ENCODE measurements at regions not wholly inside any gene's neighbourhood (a gene's known extent, or its start where the extent isn't known, plus 50 kb on each side); places are given as distances from the start of the nearest gene placed in this dataset.

GRCh38 chr10:10353326-10353868 is 664.3 kb upstream of the CELF2 start:
- in situ Hi-C loops (cut with MboI; ENCODE audit: low sequenced_read_pairs): no loop called here

DNA sequence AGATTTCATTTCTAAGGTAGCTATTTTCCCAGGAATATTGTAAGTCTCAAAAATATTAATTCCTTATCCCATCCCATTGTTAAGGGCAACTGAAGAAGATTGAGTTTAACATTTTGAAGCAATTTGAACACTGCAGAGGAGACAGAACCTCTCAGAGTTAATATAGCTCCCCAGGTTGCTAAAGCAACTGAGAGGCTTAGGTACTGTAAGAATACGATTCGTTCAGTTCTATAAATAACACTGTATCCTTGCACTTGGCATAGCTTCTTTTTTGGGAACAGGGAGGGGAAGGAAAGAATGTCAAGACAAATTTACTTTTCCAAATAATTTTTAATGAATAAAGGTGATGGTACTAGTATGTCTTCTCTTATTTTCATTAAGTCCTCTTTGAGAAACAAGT is 658.4 kb upstream of the CELF2 start:
- in situ Hi-C loops (cut with MboI; ENCODE audit: low sequenced_read_pairs): no loop called here

- in situ Hi-C loops (cut with MboI; ENCODE audit: low sequenced_read_pairs): no loop called here
These were observed 656.3 kb upstream of the CELF2 start for GRCh38 chr10:10361301-10361885.

DNA sequence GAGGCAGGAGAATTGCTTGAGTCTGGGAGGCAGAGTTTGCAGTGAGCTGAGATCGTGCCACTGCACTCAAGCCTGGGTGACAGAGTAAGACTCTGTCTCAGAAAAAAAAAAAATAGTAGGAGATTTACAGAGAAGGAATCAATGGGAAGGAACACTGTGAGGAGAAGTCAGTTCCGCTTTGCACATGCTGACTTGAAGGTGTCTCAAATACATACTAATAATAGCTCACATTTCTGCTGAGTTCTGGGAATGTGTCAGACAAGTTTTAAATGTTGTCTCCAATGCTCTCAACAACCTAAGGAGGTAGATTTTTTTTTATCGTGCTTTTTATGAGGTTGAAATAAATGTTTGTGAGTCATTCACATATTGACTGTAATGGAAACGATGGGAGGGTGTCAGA is 654.9 kb upstream of the CELF2 start:
- in situ Hi-C loops (cut with MboI; ENCODE audit: low sequenced_read_pairs): no loop called here

DNA sequence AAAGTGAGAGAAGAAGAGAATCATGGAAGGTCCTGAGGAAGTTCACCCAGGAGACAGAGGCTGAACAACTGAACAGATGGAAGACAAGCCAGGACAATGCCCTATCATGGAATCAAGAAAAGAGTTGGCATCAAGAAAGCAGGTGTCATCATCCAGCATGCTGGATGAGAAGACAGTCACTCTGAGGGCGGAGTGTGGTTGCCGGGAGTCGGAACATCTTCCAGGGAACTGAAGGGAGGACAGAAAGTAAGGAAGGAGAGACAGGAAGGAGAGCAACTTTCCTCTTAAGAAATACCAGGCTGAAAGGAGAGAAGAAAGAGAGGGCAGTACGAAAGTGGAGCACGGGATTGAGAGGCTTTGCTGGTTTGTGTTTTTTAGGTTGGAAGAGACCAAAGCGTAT is 654.5 kb upstream of the CELF2 start:
- in situ Hi-C loops (cut with MboI; ENCODE audit: low sequenced_read_pairs): no loop called here

DNA sequence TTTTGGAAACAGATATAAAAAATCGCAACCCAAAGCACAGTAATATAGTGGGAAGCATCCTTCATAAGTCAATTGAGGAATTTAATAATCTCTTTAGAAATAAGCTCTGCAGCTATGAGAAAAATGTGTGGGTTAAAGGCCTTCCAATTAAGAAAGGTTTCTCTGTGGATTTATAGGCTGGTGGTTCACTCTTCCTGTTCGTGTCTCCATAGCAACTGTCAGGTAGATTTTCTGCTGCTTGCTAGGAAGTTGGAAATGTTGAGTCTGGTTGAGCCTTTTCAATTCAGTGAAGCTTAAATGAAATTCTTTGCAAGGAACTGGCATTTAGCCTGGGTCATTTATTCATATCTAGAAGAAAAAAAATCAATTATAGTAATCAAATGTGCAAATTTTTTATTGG is 652.8 kb upstream of the CELF2 start:
- in situ Hi-C loops (cut with MboI; ENCODE audit: low sequenced_read_pairs): no loop called here

GRCh38 chr10:10365676-10366075 is 652.0 kb upstream of the CELF2 start:
- in situ Hi-C loops (cut with MboI; ENCODE audit: low sequenced_read_pairs): no loop called here

DNA sequence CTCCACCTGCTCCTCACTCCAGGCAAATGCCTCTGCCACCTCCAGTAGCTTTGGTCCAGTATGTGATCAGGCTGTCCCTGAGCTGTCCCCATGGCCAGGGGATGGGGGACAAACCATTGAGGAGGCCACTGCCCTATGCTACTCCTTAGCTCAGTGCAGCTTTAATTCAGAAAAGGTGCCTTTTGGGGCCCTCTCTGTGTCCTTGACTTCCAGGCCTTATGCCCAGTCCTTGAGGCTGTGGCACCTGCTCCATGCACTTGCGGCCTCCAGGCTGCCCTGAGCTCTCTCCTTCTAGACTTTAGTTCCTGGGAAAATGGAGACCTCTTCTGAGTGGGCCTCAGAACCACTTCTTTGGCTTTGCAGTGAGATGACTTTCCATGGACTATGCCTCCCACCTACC is 650.8 kb upstream of the CELF2 start:
- in situ Hi-C loops (cut with MboI; ENCODE audit: low sequenced_read_pairs): no loop called here

GRCh38 chr10:10367264-10367663 is 650.4 kb upstream of the CELF2 start:
- in situ Hi-C loops (cut with MboI; ENCODE audit: low sequenced_read_pairs): no loop called here

- in situ Hi-C loops (cut with MboI; ENCODE audit: low sequenced_read_pairs): no loop called here
These were observed 648.6 kb upstream of the CELF2 start for GRCh38 chr10:10368951-10369576.

- in situ Hi-C loops (cut with MboI; ENCODE audit: low sequenced_read_pairs): no loop called here
These were observed 631.8 kb upstream of the CELF2 start for GRCh38 chr10:10385831-10386230.

DNA sequence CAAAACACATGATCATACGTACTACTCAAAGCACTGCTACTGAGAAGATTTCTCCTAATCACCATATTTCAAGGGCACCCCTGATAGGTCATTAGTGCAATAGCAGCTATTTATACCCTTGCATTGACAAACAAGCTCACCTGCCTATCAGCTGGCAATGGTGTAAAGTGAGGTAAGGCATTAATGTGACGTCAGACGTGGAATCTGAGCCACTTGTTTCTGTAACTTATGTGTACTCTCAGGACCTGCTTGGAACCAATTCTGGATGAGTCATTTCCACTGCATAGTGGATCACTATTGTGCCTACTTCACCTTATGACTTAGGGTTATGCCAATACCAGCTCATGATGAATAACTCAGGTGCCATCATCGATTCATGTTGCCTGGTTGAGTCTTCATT is 628.5 kb upstream of the CELF2 start:
- in situ Hi-C loops (cut with MboI; ENCODE audit: low sequenced_read_pairs): no loop called here

DNA sequence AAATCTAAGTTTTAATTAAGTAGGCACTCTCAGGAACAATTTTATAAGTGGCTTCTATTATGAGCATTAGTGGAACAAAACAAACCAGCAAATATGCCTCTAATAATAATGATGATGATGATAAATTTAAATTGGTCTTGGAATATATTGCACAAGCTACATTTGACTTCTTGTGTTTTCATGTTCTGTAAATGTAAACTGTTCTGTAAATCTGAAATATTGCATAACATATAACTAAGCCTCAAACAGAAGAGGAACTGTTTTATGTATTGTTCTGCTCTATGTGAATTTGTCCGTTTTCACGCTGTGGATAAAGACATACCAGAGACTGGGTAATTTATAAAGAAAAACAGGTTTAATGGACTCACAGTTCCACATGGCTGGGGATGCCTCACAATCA is 625.2 kb upstream of the CELF2 start:
- in situ Hi-C loops (cut with MboI; ENCODE audit: low sequenced_read_pairs): no loop called here

DNA sequence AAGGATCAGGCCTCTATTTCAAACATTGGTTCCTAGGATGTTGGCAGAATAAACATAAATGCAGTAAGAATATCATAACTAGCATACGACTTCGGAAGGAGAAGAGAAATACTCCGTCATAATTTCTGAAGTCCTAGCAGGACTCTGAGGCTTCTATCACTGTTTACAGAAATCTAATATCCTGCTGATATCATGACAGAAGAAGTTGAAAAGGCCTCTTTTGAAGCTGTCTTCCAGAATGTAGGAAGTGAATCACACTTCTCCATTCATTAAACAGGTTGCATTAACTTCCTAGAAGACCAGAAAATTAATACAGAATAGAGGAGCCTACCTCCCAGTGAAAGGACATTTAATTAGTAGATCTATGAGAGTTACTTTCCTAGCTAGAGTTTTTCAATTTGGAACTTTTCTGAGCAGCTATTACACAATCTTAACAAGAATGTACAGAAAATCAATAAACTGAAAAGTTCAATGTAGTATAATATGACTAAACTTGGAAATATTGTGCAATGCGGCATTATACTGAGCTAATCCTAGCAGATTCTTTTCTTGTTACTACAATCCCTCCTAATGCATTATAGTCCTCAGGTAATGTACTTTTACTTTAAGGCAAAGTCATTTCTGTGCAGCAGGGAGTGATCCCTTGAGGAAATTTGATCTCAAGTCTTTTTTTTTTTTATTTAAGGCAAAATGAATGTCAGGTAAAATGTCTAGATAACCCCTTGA is 622.6 kb upstream of the CELF2 start:
- in situ Hi-C loops (cut with MboI; ENCODE audit: low sequenced_read_pairs): no loop called here

DNA sequence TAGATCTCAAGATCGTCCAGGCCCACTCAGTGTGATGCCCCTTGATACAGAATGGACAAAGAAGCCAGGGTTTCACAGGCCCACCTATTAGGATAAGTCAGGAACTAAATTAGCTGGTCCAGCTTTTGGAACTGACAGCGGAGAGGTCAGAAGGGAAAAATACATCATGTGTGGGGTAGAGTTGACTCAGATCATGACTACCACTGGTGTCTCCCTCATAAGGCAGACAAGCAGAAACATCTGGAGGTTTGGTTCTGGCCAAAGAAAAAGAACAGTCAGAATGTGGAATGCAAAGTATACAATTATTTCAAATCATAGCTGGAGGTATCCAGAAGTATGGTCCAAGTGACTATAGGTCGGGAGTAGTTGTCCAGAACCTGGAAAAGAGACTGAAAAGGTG is 621.1 kb upstream of the CELF2 start:
- in situ Hi-C loops (cut with MboI; ENCODE audit: low sequenced_read_pairs): no loop called here

DNA sequence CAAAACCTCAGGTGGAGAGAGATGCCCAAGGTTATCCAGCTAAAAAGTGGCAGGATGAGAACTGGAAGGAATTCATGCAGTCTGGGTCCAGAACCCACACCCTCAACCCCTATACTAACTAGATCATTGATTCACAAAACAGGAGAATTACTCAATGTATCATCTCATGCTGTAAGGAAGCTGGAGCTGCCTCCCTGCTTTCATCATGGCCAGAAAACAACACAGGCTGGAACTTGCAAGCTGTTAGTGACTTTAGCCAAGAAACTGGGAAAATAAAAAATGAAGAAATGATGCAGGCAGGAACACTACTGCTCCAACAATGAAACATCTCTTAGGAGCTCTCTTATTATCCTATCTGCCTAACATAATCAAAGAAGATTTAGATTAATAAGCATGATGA is 619.8 kb upstream of the CELF2 start:
- in situ Hi-C loops (cut with MboI; ENCODE audit: low sequenced_read_pairs): no loop called here

GRCh38 chr10:10403762-10404161 is 613.9 kb upstream of the CELF2 start:
- in situ Hi-C loops (cut with MboI; ENCODE audit: low sequenced_read_pairs): no loop called here

GRCh38 chr10:10417671-10418070 is 600.0 kb upstream of the CELF2 start:
- in situ Hi-C loops (cut with MboI; ENCODE audit: low sequenced_read_pairs): no loop called here

DNA sequence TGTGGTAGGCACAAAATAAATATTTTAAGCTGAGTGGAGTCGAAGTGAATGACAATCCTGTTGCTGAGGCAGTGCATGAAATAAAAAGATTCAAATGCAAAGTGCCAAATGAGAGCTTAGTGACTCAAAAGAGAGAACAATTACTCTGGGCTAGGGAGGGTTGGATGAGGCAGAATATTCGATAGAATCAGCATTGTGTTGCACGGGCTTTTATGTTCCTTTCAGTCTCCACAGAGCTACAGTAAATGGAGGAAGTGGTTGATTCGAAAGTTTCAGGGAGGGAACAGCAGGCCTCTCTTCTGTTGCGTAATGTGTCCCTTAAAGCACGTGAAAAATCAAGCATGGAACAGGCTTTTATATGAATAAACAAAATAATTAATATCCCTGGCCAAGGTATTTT is 599.3 kb upstream of the CELF2 start:
- in situ Hi-C loops (cut with MboI; ENCODE audit: low sequenced_read_pairs): no loop called here

DNA sequence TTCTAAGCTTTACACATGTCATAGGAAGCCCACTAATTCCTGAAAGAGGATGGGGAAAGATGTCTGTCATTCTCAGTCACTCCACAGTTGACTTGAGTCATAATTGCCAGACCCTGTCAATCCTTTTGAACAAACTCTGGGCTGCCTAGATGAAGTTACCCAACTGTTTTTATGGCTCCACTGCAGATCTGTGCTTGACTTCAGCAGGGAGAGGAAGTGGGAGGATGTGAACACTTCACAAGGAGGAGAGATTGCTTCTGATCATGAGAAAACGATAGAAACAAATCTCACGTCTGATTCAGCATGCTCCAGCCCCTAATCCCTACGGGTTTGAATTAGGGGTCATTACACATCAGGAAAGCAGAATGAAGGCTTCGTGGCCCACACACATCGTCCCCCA is 596.6 kb upstream of the CELF2 start:
- in situ Hi-C loops (cut with MboI; ENCODE audit: low sequenced_read_pairs): no loop called here

DNA sequence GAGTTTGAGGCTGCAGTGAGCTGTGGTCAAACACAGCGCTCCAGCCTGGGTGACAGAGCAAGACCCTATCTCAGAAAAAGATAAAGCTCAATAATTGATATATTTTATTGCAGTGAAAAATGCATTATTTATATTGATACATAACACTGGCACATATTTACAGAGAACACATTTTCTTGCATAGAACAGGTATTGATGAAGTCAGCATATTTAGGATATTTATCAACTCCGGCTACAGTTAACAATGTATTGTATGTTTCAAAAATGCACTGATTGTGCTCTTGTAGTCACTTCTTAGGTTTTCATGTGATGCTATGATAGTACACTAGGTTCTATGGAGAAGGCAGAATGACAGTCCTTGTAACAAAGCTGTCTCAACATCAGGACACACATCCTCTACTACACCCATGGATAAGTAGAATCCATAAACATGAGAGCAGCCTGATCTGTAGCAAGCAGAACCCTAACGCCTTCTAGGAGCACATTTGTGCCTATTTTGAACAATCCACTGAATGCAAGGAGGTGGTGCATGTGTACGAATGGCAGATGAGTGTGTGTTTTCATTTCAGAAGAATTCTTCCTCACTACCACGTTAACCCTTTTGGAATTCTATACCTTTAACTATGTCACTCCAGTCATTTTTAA is 586.1 kb upstream of the CELF2 start:
- in situ Hi-C loops (cut with MboI; ENCODE audit: low sequenced_read_pairs): no loop called here

Data from HL-60/S4 (cell line).